ENCODE measurements at regions not wholly inside any gene's neighbourhood (a gene's known extent, or its start where the extent isn't known, plus 50 kb on each side); places are given as distances from the start of the nearest gene placed in this dataset.
"Not testable (repeated sequence)": the region's sequence is repeated elsewhere in the genome, so short reads cannot be mapped to it uniquely, and the experiment has no call there.

GRCh38 chr22:49015459-49015858 lies 812.2 kb downstream of the BRD1 start:
- no peak for DNase-seq

- no peak for DNase-seq
Measured at GRCh38 chr22:49014227-49015201, 813.2 kb downstream of the BRD1 start.

- DNase-seq: no peak
Measured at GRCh38 chr22:49013707-49014106, 814.0 kb downstream of the BRD1 start.

- no peak for DNase-seq
Measured at GRCh38 chr22:49012712-49013395, 814.8 kb downstream of the BRD1 start.

GRCh38 chr22:49011769-49012648 lies 815.7 kb downstream of the BRD1 start:
- DNase-seq: no peak

- DNase-seq: no peak
Measured at GRCh38 chr22:49011379-49011768, 816.3 kb downstream of the BRD1 start.

- no peak for DNase-seq
Measured at GRCh38 chr22:49010901-49011300, 816.8 kb downstream of the BRD1 start.

GRCh38 chr22:49010070-49010863 lies 817.4 kb downstream of the BRD1 start:
- DNase-seq: no peak

GRCh38 chr22:49009359-49010063 lies 818.2 kb downstream of the BRD1 start:
- DNase-seq: no peak

- no peak for DNase-seq
Measured at GRCh38 chr22:49008682-49009235, 818.9 kb downstream of the BRD1 start.

GRCh38 chr22:49007013-49007653 lies 820.5 kb downstream of the BRD1 start:
- no peak for DNase-seq

GRCh38 chr22:49006207-49007012 lies 821.3 kb downstream of the BRD1 start:
- no peak for DNase-seq

GRCh38 chr22:49005557-49005956 lies 822.1 kb downstream of the BRD1 start:
- DNase-seq: no peak

- no peak for DNase-seq
Measured at GRCh38 chr22:49004484-49005399, 822.9 kb downstream of the BRD1 start.

- not testable (repeated sequence) for DNase-seq
Measured at GRCh38 chr22:48997605-48998004, 830.1 kb downstream of the BRD1 start.

- DNase-seq: no peak
Measured at GRCh38 chr22:48993655-48994054, 834.0 kb downstream of the BRD1 start.

GRCh38 chr22:48984639-48985038 lies 843.0 kb downstream of the BRD1 start:
- no peak for DNase-seq

- no peak for DNase-seq
Measured at GRCh38 chr22:48982321-48982905, 845.3 kb downstream of the BRD1 start.
